HepG2 (cell line): ENCODE measurements at regions not wholly inside any gene's neighbourhood (a gene's known extent, or its start where the extent isn't known, plus 50 kb on each side); places are given as distances from the start of the nearest gene placed in this dataset.

Experiments
- ATAC-seq: fragments of 200-7000 bp; cut with Tn5 transposase; 3 replicates; pipeline ENCODE4 v1.9.1; 2020; ENCODE audit warnings: mild to moderate bottlenecking, moderate library complexity
- BruUV-seq: library from RNA; stranded (reverse); fragments of 400-500 nt; replicated peaks from 2 replicates; lab custom pipeline; 2021; lab: Mats Ljungman, UMichigan
- CTCF ChIA-PET: fragments of 300-600 bp; formaldehyde crosslinking; extraction: SDS; loops from one replicate; lab custom pipeline; 2021; ENCODE audit warnings: low total read pairs, inconsistent platforms, low intra/inter-chr PET ratio; lab: Yijun Ruan, JAX
- POLR2A ChIA-PET: fragments of 350-600 bp; sonication (Branson Sonifier 250); formaldehyde crosslinking; loops from one replicate; lab custom pipeline; 2020; ENCODE audit warnings: antibody characterized with exemption, inconsistent platforms; lab: Yijun Ruan, JAX
- DNase-seq: peaks from one replicate; pipeline ENCODE4 v3.0.0-alpha.2; 2015; ENCODE audit warnings: low spot score
- FAIRE-seq: peaks from 3 replicates; lab custom pipeline; 2011; peaks lifted over from hg19 to GRCh38; lab: Jason Lieb, UNC
- H2AFZ ChIP-seq: one replicate; pipeline ENCODE4 v1.6.1; 2011; ENCODE audit warnings: low read length, inconsistent platforms
- H3K27ac ChIP-seq: fragments of 300-600 bp; 3 replicates; pipeline ENCODE4 v1.8.0; 2011; ENCODE audit warnings: mixed run types, mild to moderate bottlenecking, mixed read lengths, low read length, inconsistent platforms; ENCODE audit not compliant: insufficient read depth; ENCODE audit errors: extremely low read length
- H3K27me3 ChIP-seq, 2 experiments: fragments of 200-600 bp in 1 of 2; 2 replicates in 1 of 2; 3 replicates in 1 of 2; pipeline versions ENCODE4 v1.6.0 to v1.8.0; 2011; ENCODE audit warnings: low read length in 2 of 2, mild to moderate bottlenecking in 2 of 2, moderate library complexity in 2 of 2, inconsistent platforms in 1 of 2; ENCODE audit not compliant: insufficient read depth in 2 of 2, control insufficient read depth in 1 of 2
- H3K36me3 ChIP-seq, 2 experiments: fragments of 200-600 bp in 1 of 2; replicated peaks in 1 of 2; 2 replicates in 1 of 2; 3 replicates in 1 of 2; pipeline versions ENCODE4 v1.5.1 to v1.8.0; 2011; ENCODE audit warnings: low read length in 2 of 2, inconsistent platforms in 1 of 2; ENCODE audit not compliant: insufficient read depth in 2 of 2, control insufficient read depth in 1 of 2
- H3K4me1 ChIP-seq: 2 replicates; pipeline ENCODE4 v1.5.1; 2012; ENCODE audit warnings: low read length, inconsistent platforms; ENCODE audit not compliant: insufficient read depth
- H3K4me2 ChIP-seq: 2 replicates; pipeline ENCODE4 v1.6.0; 2011; ENCODE audit warnings: low read depth, low read length, inconsistent platforms
- H3K4me3 ChIP-seq, 3 experiments: fragments of 200-600 bp in 1 of 3; sonication (generic), shearing (Covaris generic) in 1 of 3; replicated peaks in 1 of 3; 2 replicates each; pipeline ENCODE4 v1.5.1; 2011 to 2016; ENCODE audit warnings: low read length in 3 of 3, inconsistent platforms in 2 of 3, low read depth in 2 of 3, mild to moderate bottlenecking in 2 of 3, control low read depth in 1 of 3, mixed read lengths in 1 of 3; ENCODE audit not compliant: insufficient read depth in 1 of 3
- H3K79me2 ChIP-seq: one replicate; pipeline ENCODE4 v1.6.1; 2011; ENCODE audit warnings: low read length, inconsistent platforms; ENCODE audit not compliant: insufficient read depth
- H3K9ac ChIP-seq: 2 replicates; pipeline ENCODE4 v1.6.0; 2011; ENCODE audit warnings: mild to moderate bottlenecking, low read depth, low read length, inconsistent platforms; ENCODE audit not compliant: insufficient read depth
- H3K9me3 ChIP-seq: 2 replicates; pipeline ENCODE4 v1.5.1; 2012; ENCODE audit warnings: mild to moderate bottlenecking, low read length
- H4K20me1 ChIP-seq: 2 replicates; pipeline ENCODE4 v1.6.0; 2011; ENCODE audit warnings: inconsistent platforms, mild to moderate bottlenecking, low read length, moderate library complexity; ENCODE audit not compliant: insufficient read depth
- CBX2 ChIP-seq, 2 experiments: fragments of 200-600 bp in 1 of 2; sonication (generic); formaldehyde crosslinking in 1 of 2; IDR thresholded peaks; 2 replicates each; pipeline versions ENCODE4 v1.7.0 to v1.8.1; 2018 to 2022; ENCODE audit warnings: low read depth in 2 of 2, low read length in 1 of 2, mild to moderate bottlenecking in 1 of 2, missing genetic modification reagents in 1 of 2
- MXD1 ChIP-seq: sonication (generic); formaldehyde crosslinking; IDR thresholded peaks from 2 replicates; pipeline ENCODE4 v1.4.0; 2020; ENCODE audit warnings: mild to moderate bottlenecking, missing genetic modification reagents
- NR2F1 ChIP-seq, 2 experiments: fragments of 450-650 bp in 1 of 2; formaldehyde crosslinking in 1 of 2; IDR thresholded peaks; 2 replicates each; pipeline versions ENCODE4 v1.5.0 to v1.6.1; 2016 to 2020; ENCODE audit warnings: mild to moderate bottlenecking in 1 of 2, missing compliant biosample characterization in 1 of 2, missing genetic modification reagents in 1 of 2, moderate library complexity in 1 of 2
- SP1 ChIP-seq, 2 experiments: fragments of 450-650 bp in 1 of 2; sonication (generic) in 1 of 2; formaldehyde crosslinking in 1 of 2; IDR thresholded peaks; 2 replicates each; pipeline versions ENCODE4 v1.4.0 to v1.6.1; 2016 to 2020; ENCODE audit warnings: missing genetic modification reagents in 1 of 2
- TIGD3 ChIP-seq: sonication (generic); formaldehyde crosslinking; IDR thresholded peaks from 2 replicates; pipeline ENCODE4 v1.5.1; 2020; ENCODE audit warnings: mild to moderate bottlenecking, missing genetic modification reagents, borderline replicate concordance
- ZKSCAN1 ChIP-seq: fragments of 150-350 bp; IDR thresholded peaks from 2 replicates; pipeline ENCODE4 v1.6.1; 2014; ENCODE audit warnings: low read length
- ZNF180 ChIP-seq: sonication (generic); formaldehyde crosslinking; IDR thresholded peaks from 2 replicates; pipeline ENCODE4 v1.4.0; 2020; ENCODE audit warnings: low read depth, missing genetic modification reagents, borderline replicate concordance
- WGBS: methylation state at CpG from one replicate; pipeline ENCODE4 v1.1.6; 2017; ENCODE audit warnings: low lambda C conversion rate; 5-methylcytosine and 5-hydroxymethylcytosine counted together
- in situ Hi-C: cut with HindIII; loops from 2 replicates; pipeline ENCODE4 v1.10.0; 2017; ENCODE audit warnings: low pct_unique_long_range_greater_than_20kb; ENCODE audit not compliant: extremely low pct_ligation_motif_present
- intact Hi-C: fragments of 100-400 bp; cut with micrococcal nuclease; formaldehyde crosslinking; loops from one replicate; pipeline ENCODE4 v1.10.0; 2022; ENCODE audit not compliant: unreplicated experiment
- TF ChIP-seq, protein P1 (sequence below): sonication (generic); formaldehyde crosslinking; IDR thresholded peaks from 2 replicates; pipeline ENCODE4 v1.4.0; 2020; ENCODE audit warnings: missing genetic modification reagents; ENCODE audit errors: not compliant biosample characterization
- TF ChIP-seq, protein P2 (sequence below): sonication (generic); formaldehyde crosslinking; IDR thresholded peaks from 2 replicates; pipeline ENCODE4 v1.4.0; 2020; ENCODE audit warnings: missing genetic modification reagents, borderline replicate concordance
- TF ChIP-seq, protein P3 (sequence below): sonication (generic); formaldehyde crosslinking; IDR thresholded peaks from 2 replicates; pipeline ENCODE4 v1.4.0; 2020; ENCODE audit warnings: mild to moderate bottlenecking, low read depth, missing genetic modification reagents
- TF ChIP-seq, protein P4 (sequence below): sonication (generic); formaldehyde crosslinking; IDR thresholded peaks from 2 replicates; pipeline ENCODE4 v1.5.0; 2020; ENCODE audit warnings: missing genetic modification reagents

- Histone ChIP-seq H3K4me3 (no peak overlapping the region), H3K27me3 (no peaks in the 10 kb centered on the region; a peak in 1 of 5 replicates), H3K4me2 (no peak overlapping the region), H2AFZ (no peak overlapping the region), H3K79me2 (no peaks in the 10 kb centered on the region), H3K36me3 (no peaks in the 10 kb centered on the region), H3K9ac (no peak overlapping the region), H3K9me3 (no peaks in the 10 kb centered on the region), H4K20me1 (no peaks in the 10 kb centered on the region), H3K27ac (no peak overlapping the region), H3K4me1 (no peaks in the 10 kb centered on the region)
- no TSS peak for BruUV-seq
- no peak for ATAC-seq
- in situ Hi-C loops (no loop called here), intact Hi-C loops (no loop called here)
- TF ChIP-seq ZNF180 (no peak), NR2F1 (CRISPR knock-in tag; IDR thresholded peaks at IDR 0.05) (no peak), ZKSCAN1 (no peak)
- TF ChIP-seq, protein P1, sequence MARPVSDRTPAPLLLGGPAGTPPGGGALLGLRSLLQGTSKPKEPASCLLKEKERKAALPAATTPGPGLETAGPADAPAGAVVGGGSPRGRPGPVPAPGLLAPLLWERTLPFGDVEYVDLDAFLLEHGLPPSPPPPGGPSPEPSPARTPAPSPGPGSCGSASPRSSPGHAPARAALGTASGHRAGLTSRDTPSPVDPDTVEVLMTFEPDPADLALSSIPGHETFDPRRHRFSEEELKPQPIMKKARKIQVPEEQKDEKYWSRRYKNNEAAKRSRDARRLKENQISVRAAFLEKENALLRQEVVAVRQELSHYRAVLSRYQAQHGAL (CRISPR knock-in tag) = no peak
- FAIRE-seq = no peak
- no peak for DNase-seq
- CTCF ChIA-PET = no interaction called here
- under 1% methylated on average over 5 of the region's 5 CpGs for WGBS
- POLR2A ChIA-PET = no interaction called here
These were observed 121.6 kb upstream of the TBX20 start for GRCh38 chr7:35375516-35375915.

DNA sequence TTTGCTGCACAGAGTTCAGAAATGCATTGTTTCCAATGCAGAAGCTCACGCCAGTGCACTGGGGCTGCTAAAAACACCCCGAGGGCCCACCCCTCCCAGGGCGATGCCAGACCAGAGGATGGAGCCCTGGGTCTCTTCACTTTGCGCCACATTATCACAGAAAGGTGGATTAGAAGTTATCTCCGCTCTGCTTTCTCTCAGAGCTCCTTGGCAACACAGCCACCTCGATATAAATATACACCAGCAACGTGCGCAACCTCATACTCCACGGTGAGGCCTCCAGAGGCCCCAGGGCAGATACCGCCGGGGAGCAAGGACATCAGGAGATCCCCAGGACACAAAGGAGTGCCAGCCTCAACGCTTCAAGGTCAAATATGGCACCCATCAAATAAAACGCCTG, 121.0 kb upstream of the TBX20 start:
- FAIRE-seq (no peak), DNase-seq (no peak), ATAC-seq (no peak)
- H3K36me3 ChIP-seq = no peaks in the 10 kb centered on the region
- intact Hi-C loops (no loop called here), in situ Hi-C loops (no loop called here)
- CTCF ChIA-PET = no interaction called here
- 17% methylated on average over 8 of the region's 13 CpGs for WGBS
- POLR2A ChIA-PET = no interaction called here
- no peak overlapping the region for H3K27ac ChIP-seq
- no peaks in the 10 kb centered on the region; a peak in 1 of 5 replicates for H3K27me3 ChIP-seq
- no peak overlapping the region for H3K4me3 ChIP-seq
- H3K79me2 ChIP-seq = no peaks in the 10 kb centered on the region
- H3K9me3 ChIP-seq = no peaks in the 10 kb centered on the region
- no TSS peak for BruUV-seq
- H3K4me1 ChIP-seq = no peaks in the 10 kb centered on the region
- no peaks in the 10 kb centered on the region for H4K20me1 ChIP-seq
- no peak overlapping the region for H3K4me2 ChIP-seq
- H3K9ac ChIP-seq = no peak overlapping the region
- H2AFZ ChIP-seq = no peak overlapping the region
- no peak for TF ChIP-seq TIGD3 (CRISPR knock-in tag)
- no peak for TF ChIP-seq MXD1 (CRISPR knock-in tag)
- TF ChIP-seq, protein P2, sequence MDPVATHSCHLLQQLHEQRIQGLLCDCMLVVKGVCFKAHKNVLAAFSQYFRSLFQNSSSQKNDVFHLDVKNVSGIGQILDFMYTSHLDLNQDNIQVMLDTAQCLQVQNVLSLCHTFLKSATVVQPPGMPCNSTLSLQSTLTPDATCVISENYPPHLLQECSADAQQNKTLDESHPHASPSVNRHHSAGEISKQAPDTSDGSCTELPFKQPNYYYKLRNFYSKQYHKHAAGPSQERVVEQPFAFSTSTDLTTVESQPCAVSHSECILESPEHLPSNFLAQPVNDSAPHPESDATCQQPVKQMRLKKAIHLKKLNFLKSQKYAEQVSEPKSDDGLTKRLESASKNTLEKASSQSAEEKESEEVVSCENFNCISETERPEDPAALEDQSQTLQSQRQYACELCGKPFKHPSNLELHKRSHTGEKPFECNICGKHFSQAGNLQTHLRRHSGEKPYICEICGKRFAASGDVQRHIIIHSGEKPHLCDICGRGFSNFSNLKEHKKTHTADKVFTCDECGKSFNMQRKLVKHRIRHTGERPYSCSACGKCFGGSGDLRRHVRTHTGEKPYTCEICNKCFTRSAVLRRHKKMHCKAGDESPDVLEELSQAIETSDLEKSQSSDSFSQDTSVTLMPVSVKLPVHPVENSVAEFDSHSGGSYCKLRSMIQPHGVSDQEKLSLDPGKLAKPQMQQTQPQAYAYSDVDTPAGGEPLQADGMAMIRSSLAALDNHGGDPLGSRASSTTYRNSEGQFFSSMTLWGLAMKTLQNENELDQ (CRISPR knock-in tag) = no peak
- TF ChIP-seq, protein P3, sequence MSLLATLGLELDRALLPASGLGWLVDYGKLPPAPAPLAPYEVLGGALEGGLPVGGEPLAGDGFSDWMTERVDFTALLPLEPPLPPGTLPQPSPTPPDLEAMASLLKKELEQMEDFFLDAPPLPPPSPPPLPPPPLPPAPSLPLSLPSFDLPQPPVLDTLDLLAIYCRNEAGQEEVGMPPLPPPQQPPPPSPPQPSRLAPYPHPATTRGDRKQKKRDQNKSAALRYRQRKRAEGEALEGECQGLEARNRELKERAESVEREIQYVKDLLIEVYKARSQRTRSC (CRISPR knock-in tag) = no peak
- TF ChIP-seq, protein P4, sequence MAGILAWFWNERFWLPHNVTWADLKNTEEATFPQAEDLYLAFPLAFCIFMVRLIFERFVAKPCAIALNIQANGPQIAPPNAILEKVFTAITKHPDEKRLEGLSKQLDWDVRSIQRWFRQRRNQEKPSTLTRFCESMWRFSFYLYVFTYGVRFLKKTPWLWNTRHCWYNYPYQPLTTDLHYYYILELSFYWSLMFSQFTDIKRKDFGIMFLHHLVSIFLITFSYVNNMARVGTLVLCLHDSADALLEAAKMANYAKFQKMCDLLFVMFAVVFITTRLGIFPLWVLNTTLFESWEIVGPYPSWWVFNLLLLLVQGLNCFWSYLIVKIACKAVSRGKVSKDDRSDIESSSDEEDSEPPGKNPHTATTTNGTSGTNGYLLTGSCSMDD (CRISPR knock-in tag) = no peak
- TF ChIP-seq SP1 (IDR thresholded peaks at IDR 0.05) = no peak
- TF ChIP-seq SP1 (CRISPR knock-in tag; IDR thresholded peaks at IDR 0.05) = no peak
- no peak for TF ChIP-seq CBX2 (IDR thresholded peaks at IDR 0.05; ENCODE audit: low read depth, low read length)
- TF ChIP-seq CBX2 (CRISPR knock-in tag; IDR thresholded peaks at IDR 0.05; ENCODE audit: low read depth) = no peak
